ENCODE measurements at regions not wholly inside any gene's neighbourhood (a gene's known extent, or its start where the extent isn't known, plus 50 kb on each side); places are given as distances from the start of the nearest gene placed in this dataset.
"Not testable (repeated sequence)": the region's sequence is repeated elsewhere in the genome, so short reads cannot be mapped to it uniquely, and the experiment has no call there.

GRCh38 chr4:78660559-78660958 lies 109.0 kb downstream of the ANXA3 start:
- DNase-seq (ENCODE audit: low spot score), result no peak

- no peak for DNase-seq (ENCODE audit: low spot score)
Measured at GRCh38 chr4:78661086-78661690, 109.6 kb downstream of the ANXA3 start.

DNA sequence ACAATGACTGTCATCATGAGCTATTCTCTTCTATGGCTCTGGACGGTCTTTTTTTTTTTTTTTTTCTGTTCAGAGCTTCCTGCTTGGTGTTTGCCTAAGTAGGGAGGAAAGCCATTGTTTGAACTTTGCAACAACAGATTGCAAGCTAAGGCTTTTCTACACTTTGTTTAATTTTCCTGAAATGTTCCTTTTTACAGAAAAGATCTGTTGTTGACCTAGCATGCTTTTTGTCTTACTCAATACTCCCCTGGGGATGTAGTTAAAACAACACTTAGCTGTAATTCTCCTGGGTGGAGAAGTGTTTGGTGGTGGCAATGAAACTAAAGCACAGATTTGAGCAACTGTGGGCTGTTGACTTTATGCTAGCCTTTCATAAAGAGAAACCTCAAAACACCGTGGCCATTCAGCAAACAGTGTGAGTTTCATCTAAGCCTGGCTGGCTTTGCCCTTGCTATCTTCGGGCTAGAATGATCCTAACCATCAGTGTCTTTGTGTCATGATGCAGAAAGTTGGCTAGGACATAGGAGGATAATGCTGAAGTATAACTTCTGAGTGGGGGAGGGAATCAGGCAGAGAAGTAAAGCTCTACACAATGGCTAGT lies 110.5 kb downstream of the ANXA3 start:
- DNase-seq (ENCODE audit: low spot score), result no peak

DNA sequence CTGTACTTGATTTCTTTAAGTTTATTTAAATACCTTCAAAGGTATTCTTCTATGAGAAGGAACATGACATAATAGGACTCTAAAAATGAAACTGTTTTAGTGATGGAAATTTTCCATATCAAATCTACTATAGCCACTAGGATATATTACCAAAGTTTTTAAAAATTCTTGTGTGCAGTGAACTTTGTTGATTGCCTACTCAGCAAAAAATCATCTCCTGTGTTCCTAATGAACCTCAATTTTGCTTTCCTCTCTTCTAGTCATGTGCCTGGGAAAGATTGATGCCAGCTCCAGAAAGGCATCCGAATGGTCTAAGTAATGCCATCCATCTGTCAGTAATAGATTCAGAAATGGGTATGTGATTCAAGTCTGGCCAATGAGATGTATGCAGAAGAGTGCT lies 111.1 kb downstream of the ANXA3 start:
- DNase-seq (ENCODE audit: low spot score), result no peak

- not testable (repeated sequence) for DNase-seq (ENCODE audit: low spot score)
Measured at GRCh38 chr4:78664296-78664695, 111.9 kb upstream of the BMP2K start.

DNA sequence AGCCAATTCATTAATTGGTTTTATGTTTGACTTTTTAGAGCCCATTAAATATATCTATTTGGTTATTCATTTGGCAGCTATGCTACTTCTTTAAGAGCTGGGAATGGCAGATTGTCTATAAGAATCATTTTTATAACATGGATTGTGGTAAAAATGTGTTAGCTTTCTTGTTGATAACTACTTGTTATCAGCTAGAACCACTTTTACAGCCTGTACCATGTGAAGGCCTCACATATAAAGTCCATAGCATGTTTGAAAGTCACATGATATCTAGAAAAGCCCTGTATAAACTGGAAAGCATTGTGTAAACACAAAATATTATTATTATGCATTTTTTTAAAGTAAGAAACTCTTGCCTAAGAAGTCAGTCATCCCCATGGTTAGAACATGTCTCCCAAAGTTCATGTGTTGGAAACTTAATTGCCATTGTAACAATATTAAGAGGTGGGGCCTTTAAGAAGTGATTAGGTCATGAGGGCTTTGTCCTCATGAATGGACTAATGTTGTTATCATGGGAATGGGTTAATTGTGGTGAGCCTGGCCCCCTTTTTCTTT lies 110.9 kb upstream of the BMP2K start:
- peak; percentile 64 for DNase-seq (ENCODE audit: low spot score)

- DNase-seq (ENCODE audit: low spot score), result no peak
Measured at GRCh38 chr4:78666830-78667258, 109.3 kb upstream of the BMP2K start.

DNA sequence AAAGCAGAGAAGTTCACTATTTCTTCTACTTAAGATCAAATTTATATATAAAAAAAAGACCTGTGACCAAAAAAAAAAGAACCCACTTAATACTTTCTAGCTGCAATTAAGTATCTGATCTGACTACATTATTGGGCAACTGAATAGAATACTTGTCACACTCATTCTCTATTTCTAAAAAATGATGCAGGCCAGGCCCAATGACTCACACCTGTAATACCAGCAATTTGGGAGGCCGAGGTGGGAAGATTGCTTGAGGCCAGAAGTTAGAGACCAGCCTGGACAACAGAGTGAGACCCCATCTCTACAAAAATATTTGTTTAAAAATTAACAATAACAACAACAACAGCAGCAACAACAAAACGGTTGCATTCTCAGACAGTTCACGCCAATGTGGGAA lies 108.8 kb upstream of the BMP2K start:
- DNase-seq (ENCODE audit: low spot score), result no peak

DNA sequence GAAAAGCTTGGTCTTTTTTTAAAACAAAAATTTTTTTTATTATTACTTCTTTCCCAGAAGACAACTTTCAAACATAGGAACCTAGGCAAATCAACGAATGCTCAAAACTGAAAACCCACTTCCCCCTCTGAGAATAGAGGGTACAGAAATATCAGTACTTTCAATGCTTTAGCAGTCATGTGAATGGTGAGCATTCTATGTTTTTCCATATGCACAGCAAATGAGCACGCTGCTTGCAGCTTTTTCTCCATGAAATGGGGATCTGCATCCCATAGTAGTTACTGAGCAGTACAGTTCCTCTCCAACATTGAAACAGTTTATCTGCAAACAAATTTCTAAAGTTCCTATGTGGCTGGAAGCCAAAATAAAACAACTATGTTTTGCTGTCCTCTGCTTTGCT lies 108.4 kb upstream of the BMP2K start:
- DNase-seq (ENCODE audit: low spot score), result no peak

- peak; percentile 48 for DNase-seq (ENCODE audit: low spot score)
Measured at GRCh38 chr4:78669453-78669852, 106.7 kb upstream of the BMP2K start.

DNA sequence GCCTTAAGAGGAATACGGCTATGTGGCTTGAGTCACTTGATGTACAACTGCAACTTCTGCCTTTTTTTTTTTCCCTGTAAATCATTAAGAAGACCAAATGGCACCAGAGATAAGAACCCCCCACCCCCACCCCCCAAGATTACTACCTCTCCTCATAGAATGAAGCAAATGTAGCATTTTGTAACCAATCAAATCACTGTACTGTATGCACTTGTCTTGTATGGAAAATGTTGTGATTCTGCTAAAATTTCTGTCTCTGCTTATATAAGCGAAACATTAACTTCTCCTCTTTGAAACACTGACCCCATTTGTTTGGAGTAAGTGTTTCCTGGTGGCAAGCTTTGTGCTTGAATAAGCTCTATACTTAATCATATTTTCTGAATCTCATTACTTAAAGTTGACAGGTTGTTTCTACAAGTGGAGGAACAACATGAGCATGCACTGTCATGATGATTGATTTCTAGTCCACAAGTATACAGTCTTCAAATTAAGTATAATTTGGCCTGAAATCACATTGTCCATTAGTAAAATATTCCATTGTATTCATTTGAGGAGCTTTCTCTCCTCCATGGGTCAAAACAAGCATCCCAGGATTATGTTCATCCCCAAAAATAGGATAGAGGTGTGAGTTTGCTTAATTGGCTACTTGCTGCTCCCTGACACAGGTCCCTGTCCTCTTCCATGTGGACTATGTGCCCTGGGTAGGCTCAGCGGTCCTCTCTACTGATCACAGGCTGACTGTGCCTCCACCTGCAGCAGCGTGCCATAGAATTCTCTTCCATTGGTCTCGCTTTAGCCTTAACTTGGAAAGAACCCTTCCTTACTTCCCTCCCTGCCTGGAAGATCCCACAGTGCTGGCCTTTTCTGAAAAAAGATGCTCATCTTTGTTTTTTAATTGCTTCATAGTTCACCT lies 104.0 kb upstream of the BMP2K start:
- DNase-seq (ENCODE audit: low spot score), result no peak

GRCh38 chr4:78673337-78673736 lies 102.8 kb upstream of the BMP2K start:
- DNase-seq (ENCODE audit: low spot score), result no peak

DNA sequence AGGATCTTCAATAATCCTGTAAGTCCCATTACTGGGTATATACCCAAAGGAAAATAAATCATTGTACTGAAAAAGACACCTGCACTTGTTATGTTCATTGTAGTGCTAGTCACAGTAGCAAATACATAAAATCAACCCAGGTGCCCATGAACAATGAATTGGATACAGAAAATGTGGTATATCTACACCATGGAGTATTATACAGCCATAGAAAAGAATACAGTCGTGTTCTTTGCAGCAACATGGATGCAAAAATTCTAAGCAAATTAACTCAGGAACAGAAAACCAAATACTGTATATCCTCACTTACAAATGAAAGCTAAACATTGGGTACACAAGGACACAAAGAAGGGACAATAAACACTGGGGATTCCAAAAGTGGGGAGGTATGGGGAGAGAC lies 100.8 kb upstream of the BMP2K start:
- DNase-seq (ENCODE audit: low spot score), result no peak

- no peak for DNase-seq (ENCODE audit: low spot score)
Measured at GRCh38 chr4:78682070-78682469, 94.1 kb upstream of the BMP2K start.

DNA sequence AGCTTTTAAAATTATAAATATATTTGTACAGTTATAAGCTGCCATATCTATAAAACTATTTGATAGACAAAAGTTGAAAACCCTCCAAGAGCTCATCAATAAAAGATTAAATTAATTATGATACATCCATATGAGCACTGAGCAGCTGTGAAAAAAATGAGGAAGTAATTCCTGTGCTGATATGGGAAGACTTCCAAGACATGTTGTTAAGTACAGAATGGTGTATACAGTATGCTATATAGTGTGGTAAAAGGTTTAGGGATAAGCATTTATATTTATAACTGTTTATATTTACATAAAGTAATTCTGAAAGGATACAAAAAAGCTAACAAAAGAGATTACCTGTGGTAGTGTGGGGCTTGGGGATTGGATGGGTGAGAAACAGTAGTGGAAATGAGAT lies 92.8 kb upstream of the BMP2K start:
- no peak for DNase-seq (ENCODE audit: low spot score)

- no peak for DNase-seq (ENCODE audit: low spot score)
Measured at GRCh38 chr4:78684325-78685079, 91.6 kb upstream of the BMP2K start.

GRCh38 chr4:78687818-78688217 lies 88.3 kb upstream of the BMP2K start:
- DNase-seq (ENCODE audit: low spot score), result peak; percentile 32

DNA sequence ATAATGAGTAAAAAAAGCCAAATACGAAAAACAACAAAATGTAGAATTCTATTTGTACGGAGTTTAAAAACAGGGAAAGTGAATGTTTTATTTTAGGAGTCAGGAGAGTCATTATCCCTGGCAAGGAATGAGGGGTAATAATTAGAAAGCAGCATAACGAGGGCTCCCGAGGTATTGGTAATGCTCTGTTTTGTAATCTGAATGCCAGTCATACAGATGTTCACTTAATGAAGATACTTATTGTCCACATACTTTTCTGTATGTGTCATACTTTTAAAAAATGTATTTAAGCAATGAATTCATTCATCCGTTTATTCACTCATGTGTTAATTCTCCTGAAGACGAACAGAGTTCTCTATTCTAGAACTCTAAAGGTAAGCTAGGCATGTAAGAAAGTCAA lies 87.8 kb upstream of the BMP2K start:
- no peak for DNase-seq (ENCODE audit: low spot score)

GRCh38 chr4:78689261-78689660 lies 86.9 kb upstream of the BMP2K start:
- peak; percentile 54 for DNase-seq (ENCODE audit: low spot score)

GRCh38 chr4:78689700-78690323 lies 86.3 kb upstream of the BMP2K start:
- peak; percentile 83 for DNase-seq (ENCODE audit: low spot score)

- DNase-seq (ENCODE audit: low spot score), result no peak
Measured at GRCh38 chr4:78691334-78691754, 84.8 kb upstream of the BMP2K start.

Data from hematopoietic multipotent progenitor cell treated with erythropoietin and hydrocortisone succinate and interleukin-3 and kit ligand, for 17 days (in vitro differentiated cells).